ENCODE measurements at regions not wholly inside any gene's neighbourhood (a gene's known extent, or its start where the extent isn't known, plus 50 kb on each side); places are given as distances from the start of the nearest gene placed in this dataset.

DNA sequence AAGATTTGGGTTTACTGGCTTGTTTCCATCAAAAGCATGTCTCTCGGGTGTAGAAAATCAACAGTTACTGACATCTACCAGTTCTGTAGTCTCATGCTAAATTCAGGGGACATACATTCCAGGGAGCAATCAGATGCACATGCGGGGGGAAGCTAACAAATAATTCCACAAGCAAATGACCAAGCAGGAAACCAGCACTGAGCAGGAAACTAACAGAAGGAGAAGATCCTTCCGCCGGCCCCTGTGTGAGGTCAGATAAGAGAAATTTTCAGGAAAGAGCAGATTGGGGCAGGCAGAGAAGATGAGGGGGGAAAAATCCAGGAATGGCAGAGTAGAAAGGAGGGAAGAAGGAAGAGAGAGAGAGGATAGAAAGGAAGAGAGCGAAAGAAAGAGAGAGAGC, 127.6 kb upstream of the TMCC3 start:
- peaks cover 0 to 6% (median 0%) of the 10 kb centered on the region in 3 donors for H3K9me3 ChIP-seq (ENCODE audit: control insufficient read depth in 3 of 3, low read length in 3 of 3)
- no peak overlapping the region for H3K27ac ChIP-seq (ENCODE audit: low read depth, low read length)
- H3K9ac ChIP-seq (ENCODE audit: low read depth in 1 of 3, low read length in 3 of 3) = no peak overlapping the region
- H3K27me3 ChIP-seq (ENCODE audit: control insufficient read depth in 3 of 3, insufficient read depth in 3 of 3, low read length in 3 of 3) = peaks cover 0 to 7% (median 0%) of the 10 kb centered on the region in 3 donors
- no peak overlapping the region for H3K4me3 ChIP-seq (ENCODE audit: low read length in 3 of 3)
- H3K36me3 ChIP-seq (ENCODE audit: control insufficient read depth in 3 of 3, insufficient read depth in 3 of 3, low read length in 3 of 3) = no peaks in the 10 kb centered on the region
- H3K4me1 ChIP-seq (ENCODE audit: control insufficient read depth in 3 of 3, insufficient read depth in 3 of 3, low read length in 3 of 3) = no peaks in the 10 kb centered on the region

DNA sequence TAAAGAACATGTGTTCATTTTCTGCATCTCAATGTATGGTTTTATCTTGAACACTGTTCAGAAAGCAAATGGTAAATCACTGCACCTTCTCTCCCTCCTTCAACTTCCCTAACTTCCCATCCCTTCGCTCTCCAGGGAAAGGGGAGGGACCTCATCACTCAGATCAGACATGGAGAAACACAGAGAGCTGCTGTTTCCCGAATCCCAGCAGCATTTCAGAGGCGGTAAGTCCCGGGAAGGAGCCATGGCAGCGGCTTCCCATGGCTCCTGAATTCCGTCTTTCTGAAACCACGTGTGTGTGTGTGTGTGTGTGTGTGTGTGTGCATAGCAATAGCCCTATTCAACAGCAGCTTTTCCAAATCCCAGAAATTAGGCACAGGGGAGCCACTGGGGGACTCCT, 125.4 kb upstream of the TMCC3 start:
- Histone ChIP-seq H3K4me1 (ENCODE audit: control insufficient read depth in 3 of 3, insufficient read depth in 3 of 3, low read length in 3 of 3) (no peaks in the 10 kb centered on the region), H3K27me3 (ENCODE audit: control insufficient read depth in 3 of 3, insufficient read depth in 3 of 3, low read length in 3 of 3) (peaks cover 0 to 7% (median 0%) of the 10 kb centered on the region in 3 donors), H3K4me3 (ENCODE audit: low read length in 3 of 3) (no peak overlapping the region), H3K9ac (ENCODE audit: low read depth in 1 of 3, low read length in 3 of 3) (no peak overlapping the region), H3K36me3 (ENCODE audit: control insufficient read depth in 3 of 3, insufficient read depth in 3 of 3, low read length in 3 of 3) (no peaks in the 10 kb centered on the region), H3K27ac (ENCODE audit: low read depth, low read length) (no peak overlapping the region), H3K9me3 (ENCODE audit: control insufficient read depth in 3 of 3, low read length in 3 of 3) (peaks cover 0 to 6% (median 0%) of the 10 kb centered on the region in 3 donors)

DNA sequence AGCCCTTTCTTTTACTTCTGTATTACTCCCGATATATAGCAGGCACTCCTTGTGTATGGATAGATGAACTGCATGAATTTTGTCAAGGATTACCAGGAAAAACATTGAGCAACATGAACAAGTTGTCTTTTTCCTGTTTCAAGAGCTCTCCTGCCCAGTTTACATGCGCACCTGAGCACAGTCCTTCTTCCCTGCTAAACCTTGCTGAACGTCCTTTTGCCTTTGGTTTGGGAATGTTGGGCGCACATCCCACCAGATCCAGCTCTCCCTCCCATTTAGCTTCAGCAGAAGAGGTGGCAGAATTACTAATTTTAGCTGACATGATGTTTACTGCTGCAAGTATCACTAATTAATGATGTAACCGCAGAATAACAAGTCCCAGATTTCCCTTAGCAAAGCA, 121.4 kb upstream of the TMCC3 start:
- Histone ChIP-seq H3K36me3 (ENCODE audit: control insufficient read depth in 3 of 3, insufficient read depth in 3 of 3, low read length in 3 of 3) (no peaks in the 10 kb centered on the region), H3K27me3 (ENCODE audit: control insufficient read depth in 3 of 3, insufficient read depth in 3 of 3, low read length in 3 of 3) (peaks cover 0 to 5% (median 0%) of the 10 kb centered on the region in 3 donors), H3K27ac (ENCODE audit: low read depth, low read length) (no peak overlapping the region), H3K4me1 (ENCODE audit: control insufficient read depth in 3 of 3, insufficient read depth in 3 of 3, low read length in 3 of 3) (no peaks in the 10 kb centered on the region), H3K9me3 (ENCODE audit: control insufficient read depth in 3 of 3, low read length in 3 of 3) (peaks cover 0 to 6% (median 0%) of the 10 kb centered on the region in 3 donors), H3K9ac (ENCODE audit: low read depth in 1 of 3, low read length in 3 of 3) (no peak overlapping the region), H3K4me3 (ENCODE audit: low read length in 3 of 3) (no peak overlapping the region)

DNA sequence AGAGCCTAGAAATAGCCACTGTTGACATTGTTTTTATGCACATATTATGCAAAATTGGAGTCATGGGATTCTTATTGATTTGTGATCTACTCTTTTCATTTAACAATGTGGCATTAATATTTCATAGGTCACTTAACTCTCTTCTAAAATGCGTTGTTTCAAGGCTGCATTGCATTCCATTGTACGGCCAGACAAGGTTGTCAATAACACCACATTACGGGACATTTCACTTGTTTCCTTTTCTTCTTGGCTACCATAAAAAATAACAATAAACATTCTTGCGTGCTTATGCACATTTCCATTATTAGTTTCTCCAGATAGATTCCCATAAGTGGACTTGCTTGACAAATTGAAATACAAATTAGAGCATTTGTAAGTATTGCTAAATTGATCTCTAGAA, 120.8 kb upstream of the TMCC3 start:
- no peak overlapping the region for H3K4me3 ChIP-seq (ENCODE audit: low read length in 3 of 3)
- H3K9me3 ChIP-seq (ENCODE audit: control insufficient read depth in 3 of 3, low read length in 3 of 3) = peaks cover 0 to 6% (median 0%) of the 10 kb centered on the region in 3 donors
- H3K36me3 ChIP-seq (ENCODE audit: control insufficient read depth in 3 of 3, insufficient read depth in 3 of 3, low read length in 3 of 3) = no peaks in the 10 kb centered on the region
- no peak overlapping the region for H3K27ac ChIP-seq (ENCODE audit: low read depth, low read length)
- H3K4me1 ChIP-seq (ENCODE audit: control insufficient read depth in 3 of 3, insufficient read depth in 3 of 3, low read length in 3 of 3) = no peaks in the 10 kb centered on the region
- no peak overlapping the region for H3K9ac ChIP-seq (ENCODE audit: low read depth in 1 of 3, low read length in 3 of 3)
- peaks cover 0 to 3% (median 0%) of the 10 kb centered on the region in 3 donors for H3K27me3 ChIP-seq (ENCODE audit: control insufficient read depth in 3 of 3, insufficient read depth in 3 of 3, low read length in 3 of 3)

DNA sequence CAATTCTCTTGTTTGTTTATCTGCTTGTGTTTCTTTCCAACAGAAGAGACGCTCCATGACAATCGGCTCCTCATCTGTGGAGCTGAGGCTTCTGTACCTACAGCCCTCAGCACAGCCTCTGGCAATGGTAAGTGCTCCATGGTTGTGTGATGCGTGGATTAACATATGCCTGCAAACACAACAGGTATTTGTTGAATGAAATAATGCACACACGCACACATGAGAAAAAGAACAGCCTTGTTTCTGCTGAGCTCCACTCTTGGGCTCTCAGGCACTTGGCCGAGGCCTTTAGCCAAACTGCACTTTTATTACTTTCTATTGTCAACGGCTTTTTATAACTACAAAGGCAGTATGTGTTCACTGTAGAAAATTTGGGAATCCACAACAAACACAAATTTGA, 120.4 kb upstream of the TMCC3 start:
- Histone ChIP-seq H3K27ac (ENCODE audit: low read depth, low read length) (no peak overlapping the region), H3K27me3 (ENCODE audit: control insufficient read depth in 3 of 3, insufficient read depth in 3 of 3, low read length in 3 of 3) (no peaks in the 10 kb centered on the region), H3K9me3 (ENCODE audit: control insufficient read depth in 3 of 3, low read length in 3 of 3) (peaks cover 0 to 6% (median 0%) of the 10 kb centered on the region in 3 donors), H3K36me3 (ENCODE audit: control insufficient read depth in 3 of 3, insufficient read depth in 3 of 3, low read length in 3 of 3) (no peaks in the 10 kb centered on the region), H3K4me1 (ENCODE audit: control insufficient read depth in 3 of 3, insufficient read depth in 3 of 3, low read length in 3 of 3) (no peaks in the 10 kb centered on the region), H3K4me3 (ENCODE audit: low read length in 3 of 3) (no peak overlapping the region), H3K9ac (ENCODE audit: low read depth in 1 of 3, low read length in 3 of 3) (no peak overlapping the region)

DNA sequence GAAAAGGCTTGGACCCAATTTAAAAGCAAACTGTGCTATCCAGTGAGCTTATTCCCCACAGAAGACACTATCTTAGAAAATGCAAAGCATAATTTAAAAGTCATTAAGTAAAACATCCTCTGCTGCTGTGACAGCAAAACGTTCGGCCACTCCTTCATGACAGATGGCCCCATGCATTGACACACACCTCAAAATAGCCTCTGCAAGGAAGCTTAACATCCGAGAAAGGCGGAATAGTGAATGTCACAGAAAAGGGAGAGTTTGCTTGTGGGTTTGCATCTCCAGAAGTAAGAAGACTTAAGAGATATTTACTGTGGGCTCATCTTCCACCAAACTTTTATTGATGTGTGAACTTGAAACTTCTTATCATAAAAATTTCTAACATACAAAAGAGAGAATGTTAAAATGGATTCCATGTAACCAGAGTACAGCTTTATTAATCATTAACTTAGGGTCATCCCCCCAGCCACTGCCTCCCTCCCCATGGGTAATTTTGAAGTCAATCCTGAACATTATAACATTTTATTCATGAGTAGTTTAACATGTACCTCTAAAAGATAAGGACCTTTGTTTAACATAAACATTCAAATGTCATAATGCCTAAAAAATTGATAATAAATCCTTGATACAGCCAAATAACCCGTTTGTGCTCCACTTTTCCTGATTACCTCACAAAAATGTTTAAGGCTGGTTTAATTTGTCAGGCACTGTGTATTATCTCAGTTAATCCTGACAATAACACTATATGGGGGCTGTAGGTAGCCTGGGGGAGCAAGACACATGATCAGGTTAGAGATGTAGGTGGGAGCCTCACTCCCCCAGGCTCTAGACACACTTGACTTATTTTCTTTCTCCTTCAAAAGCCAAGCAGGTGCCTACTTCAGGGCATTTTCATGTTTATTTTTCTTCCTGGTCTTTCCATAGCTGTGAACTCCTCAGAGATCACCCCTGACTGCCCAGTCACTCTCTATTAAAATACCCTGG, 119.7 kb upstream of the TMCC3 start:
- no peaks in the 10 kb centered on the region for H3K27me3 ChIP-seq (ENCODE audit: control insufficient read depth in 3 of 3, insufficient read depth in 3 of 3, low read length in 3 of 3)
- no peak overlapping the region for H3K9ac ChIP-seq (ENCODE audit: low read depth in 1 of 3, low read length in 3 of 3)
- H3K27ac ChIP-seq (ENCODE audit: low read depth, low read length) = no peak overlapping the region
- H3K9me3 ChIP-seq (ENCODE audit: control insufficient read depth in 3 of 3, low read length in 3 of 3) = peaks cover 0 to 6% (median 0%) of the 10 kb centered on the region in 3 donors
- H3K36me3 ChIP-seq (ENCODE audit: control insufficient read depth in 3 of 3, insufficient read depth in 3 of 3, low read length in 3 of 3) = no peaks in the 10 kb centered on the region
- H3K4me1 ChIP-seq (ENCODE audit: control insufficient read depth in 3 of 3, insufficient read depth in 3 of 3, low read length in 3 of 3) = no peaks in the 10 kb centered on the region
- H3K4me3 ChIP-seq (ENCODE audit: low read length in 3 of 3) = no peak overlapping the region

DNA sequence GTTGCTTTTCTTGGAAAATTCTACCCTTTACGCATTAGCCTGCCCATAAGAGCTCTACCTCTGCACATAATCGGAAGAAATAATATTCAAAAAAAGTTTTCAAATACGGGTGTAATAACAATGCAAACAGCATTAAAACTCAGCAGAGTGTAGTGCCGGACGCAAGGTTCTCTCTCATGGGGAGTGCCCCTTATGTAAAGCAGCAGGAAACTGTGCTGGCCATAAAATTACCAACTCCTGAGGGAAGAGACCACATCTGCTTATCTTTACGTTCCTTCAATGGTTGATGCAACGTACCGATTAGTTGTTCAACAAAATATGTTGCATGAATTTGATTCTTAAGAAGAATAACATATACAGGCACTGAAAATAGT, 118.7 kb upstream of the TMCC3 start:
- Histone ChIP-seq H3K4me1 (ENCODE audit: control insufficient read depth in 3 of 3, insufficient read depth in 3 of 3, low read length in 3 of 3) (peaks cover 0 to 3% (median 0%) of the 10 kb centered on the region in 3 donors), H3K27ac (ENCODE audit: low read depth, low read length) (no peak overlapping the region), H3K4me3 (ENCODE audit: low read length in 3 of 3) (no peak overlapping the region), H3K27me3 (ENCODE audit: control insufficient read depth in 3 of 3, insufficient read depth in 3 of 3, low read length in 3 of 3) (no peaks in the 10 kb centered on the region), H3K36me3 (ENCODE audit: control insufficient read depth in 3 of 3, insufficient read depth in 3 of 3, low read length in 3 of 3) (no peaks in the 10 kb centered on the region), H3K9me3 (ENCODE audit: control insufficient read depth in 3 of 3, low read length in 3 of 3) (peaks cover 0 to 5% (median 0%) of the 10 kb centered on the region in 3 donors), H3K9ac (ENCODE audit: low read depth in 1 of 3, low read length in 3 of 3) (no peak overlapping the region)

DNA sequence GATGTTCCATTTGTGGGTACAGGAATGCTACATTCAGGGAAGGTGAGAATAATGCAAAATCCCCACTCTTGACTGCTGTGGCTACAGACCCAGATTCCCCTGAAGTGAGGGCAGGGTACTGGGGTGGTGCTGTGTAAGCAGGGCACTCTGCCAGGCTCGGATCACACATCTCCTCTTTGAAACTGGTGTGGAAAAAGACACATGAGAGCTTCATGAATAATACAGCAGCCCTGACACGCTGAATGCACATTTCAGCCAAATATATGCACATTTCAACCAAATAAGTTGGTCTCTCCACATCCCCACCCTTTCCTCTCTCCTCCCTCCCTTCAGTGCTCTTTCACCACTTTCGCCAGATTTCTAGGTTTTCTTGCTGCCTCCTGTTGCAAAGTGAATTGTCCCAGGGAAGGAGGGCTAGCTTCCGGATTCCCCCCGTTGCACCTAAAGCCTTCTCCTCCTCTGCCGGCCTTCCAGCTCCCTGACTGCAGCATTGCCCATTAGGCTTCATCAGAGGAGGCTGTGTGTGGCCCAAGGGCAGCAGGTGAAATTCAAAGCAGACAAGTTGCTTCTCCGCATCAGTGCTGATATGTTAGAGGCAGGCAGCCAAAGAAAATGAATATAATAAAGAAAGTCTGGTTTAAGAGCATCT, 118.2 kb upstream of the TMCC3 start:
- H3K9me3 ChIP-seq (ENCODE audit: control insufficient read depth in 3 of 3, low read length in 3 of 3) = no peaks in the 10 kb centered on the region
- H3K4me3 ChIP-seq (ENCODE audit: low read length in 3 of 3) = no peak overlapping the region
- H3K4me1 ChIP-seq (ENCODE audit: control insufficient read depth in 3 of 3, insufficient read depth in 3 of 3, low read length in 3 of 3) = peaks cover 0 to 3% (median 0%) of the 10 kb centered on the region in 3 donors
- no peak overlapping the region for H3K27ac ChIP-seq (ENCODE audit: low read depth, low read length)
- H3K9ac ChIP-seq (ENCODE audit: low read depth in 1 of 3, low read length in 3 of 3) = no peak overlapping the region
- H3K36me3 ChIP-seq (ENCODE audit: control insufficient read depth in 3 of 3, insufficient read depth in 3 of 3, low read length in 3 of 3) = no peaks in the 10 kb centered on the region
- no peaks in the 10 kb centered on the region for H3K27me3 ChIP-seq (ENCODE audit: control insufficient read depth in 3 of 3, insufficient read depth in 3 of 3, low read length in 3 of 3)

DNA sequence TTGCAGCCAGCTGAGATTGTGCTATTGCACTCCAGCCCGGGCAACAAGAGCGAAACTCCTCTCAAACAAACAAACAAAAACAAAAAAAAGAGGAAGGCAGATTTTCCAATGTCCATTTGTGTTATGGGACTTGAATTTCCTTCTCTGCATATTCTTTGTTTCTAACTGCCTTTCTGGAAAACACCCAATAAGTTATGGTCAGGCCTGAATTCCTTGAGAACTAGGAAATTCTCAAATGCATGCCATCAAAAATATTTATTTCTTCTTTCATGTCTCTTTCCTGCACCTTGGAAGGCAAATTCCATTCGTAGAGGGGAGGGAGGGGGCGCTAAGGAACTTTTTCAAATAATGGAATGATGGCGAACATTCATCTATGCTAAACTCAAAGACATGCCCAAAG, 117.6 kb upstream of the TMCC3 start:
- Histone ChIP-seq H3K9ac (ENCODE audit: low read depth in 1 of 3, low read length in 3 of 3) (no peak overlapping the region), H3K9me3 (ENCODE audit: control insufficient read depth in 3 of 3, low read length in 3 of 3) (no peaks in the 10 kb centered on the region)

DNA sequence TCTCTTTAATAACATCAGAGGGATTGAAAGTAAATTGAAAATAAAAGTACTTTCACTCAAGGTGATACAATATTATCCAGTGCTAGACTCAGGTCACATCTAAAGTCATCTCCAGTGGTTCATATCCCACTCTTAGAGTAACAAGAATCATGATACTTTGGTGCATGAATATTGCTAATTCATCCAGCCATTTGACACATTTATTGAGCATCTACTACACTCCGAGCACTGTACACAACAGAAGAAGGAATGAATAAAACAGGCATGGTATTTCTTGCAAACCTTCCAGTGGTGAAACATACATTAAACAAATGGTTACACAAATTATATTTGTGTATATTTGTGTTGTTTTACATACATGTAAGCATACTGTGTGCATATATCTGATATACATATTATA, 116.0 kb upstream of the TMCC3 start:
- Histone ChIP-seq H3K27me3 (ENCODE audit: control insufficient read depth in 3 of 3, insufficient read depth in 3 of 3, low read length in 3 of 3) (no peaks in the 10 kb centered on the region), H3K4me3 (ENCODE audit: low read length in 3 of 3) (no peak overlapping the region), H3K4me1 (ENCODE audit: control insufficient read depth in 3 of 3, insufficient read depth in 3 of 3, low read length in 3 of 3) (peaks cover 0 to 3% (median 0%) of the 10 kb centered on the region in 3 donors), H3K9ac (ENCODE audit: low read depth in 1 of 3, low read length in 3 of 3) (no peak overlapping the region), H3K27ac (ENCODE audit: low read depth, low read length) (no peak overlapping the region), H3K36me3 (ENCODE audit: control insufficient read depth in 3 of 3, insufficient read depth in 3 of 3, low read length in 3 of 3) (no peaks in the 10 kb centered on the region), H3K9me3 (ENCODE audit: control insufficient read depth in 3 of 3, low read length in 3 of 3) (no peaks in the 10 kb centered on the region)

More for the DNA sequence above, 117.6 kb upstream of the TMCC3 start:
- Histone ChIP-seq H3K4me3 (ENCODE audit: low read length in 3 of 3) (no peak overlapping the region), H3K4me1 (ENCODE audit: control insufficient read depth in 3 of 3, insufficient read depth in 3 of 3, low read length in 3 of 3) (peaks cover 0 to 3% (median 0%) of the 10 kb centered on the region in 3 donors), H3K27ac (ENCODE audit: low read depth, low read length) (no peak overlapping the region), H3K27me3 (ENCODE audit: control insufficient read depth in 3 of 3, insufficient read depth in 3 of 3, low read length in 3 of 3) (no peaks in the 10 kb centered on the region), H3K36me3 (ENCODE audit: control insufficient read depth in 3 of 3, insufficient read depth in 3 of 3, low read length in 3 of 3) (no peaks in the 10 kb centered on the region)

All from skeletal muscle tissue (tissue), 3 donors.